ENCODE measurements at regions not wholly inside any gene's neighbourhood (a gene's known extent, or its start where the extent isn't known, plus 50 kb on each side); places are given as distances from the start of the nearest gene placed in this dataset.
"Not testable (repeated sequence)": the region's sequence is repeated elsewhere in the genome, so short reads cannot be mapped to it uniquely, and the experiment has no call there.

GRCh38 chr17:15847447-15848229 is 97.3 kb upstream of the ADORA2B start:
- H3K27me3 Mint-ChIP-seq; POLR2A ChIA-PET; H3K27ac Mint-ChIP-seq; H3K36me3 Mint-ChIP-seq (ENCODE audit: low read depth); DNase-seq; H3K9me3 Mint-ChIP-seq; H3K4me3 Mint-ChIP-seq; CTCF ChIA-PET; H3K4me1 Mint-ChIP-seq: not testable (repeated sequence)

GRCh38 chr17:15849054-15849453 is 95.9 kb upstream of the ADORA2B start:
- CTCF ChIA-PET; H3K9me3 Mint-ChIP-seq; H3K4me3 Mint-ChIP-seq; POLR2A ChIA-PET; H3K36me3 Mint-ChIP-seq (ENCODE audit: low read depth); H3K4me1 Mint-ChIP-seq; H3K27ac Mint-ChIP-seq; H3K27me3 Mint-ChIP-seq: not testable (repeated sequence)
- peak; percentile 69 for DNase-seq

DNA sequence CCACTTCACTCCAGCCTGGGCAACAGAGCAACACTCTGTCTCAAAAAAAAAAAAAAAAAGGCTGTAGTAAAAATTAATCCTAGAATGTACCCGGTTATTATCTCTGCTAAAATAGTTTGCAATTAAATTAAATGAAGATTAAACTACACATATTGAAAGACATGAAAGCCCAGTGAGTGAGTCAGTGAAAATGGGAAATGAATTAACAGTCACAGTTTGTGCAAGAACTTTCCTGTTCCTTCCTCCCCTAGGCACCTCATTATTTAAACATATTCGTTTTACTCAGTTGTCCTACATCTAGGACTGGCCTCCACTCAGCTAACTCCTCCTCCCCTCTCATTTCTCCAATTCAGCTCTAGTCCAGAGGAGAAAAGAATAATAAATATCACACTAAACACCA is 94.9 kb upstream of the ADORA2B start:
- H3K27me3 Mint-ChIP-seq; H3K4me3 Mint-ChIP-seq; POLR2A ChIA-PET; DNase-seq; H3K27ac Mint-ChIP-seq; H3K36me3 Mint-ChIP-seq (ENCODE audit: low read depth); H3K9me3 Mint-ChIP-seq; H3K4me1 Mint-ChIP-seq: not testable (repeated sequence)
- CTCF ChIA-PET: interaction anchor here (1.2 kb wide), 1 partner anchor 95 kb away, joined by 3 read pairs; the partner anchor contains the start of gene ADORA2B

DNA sequence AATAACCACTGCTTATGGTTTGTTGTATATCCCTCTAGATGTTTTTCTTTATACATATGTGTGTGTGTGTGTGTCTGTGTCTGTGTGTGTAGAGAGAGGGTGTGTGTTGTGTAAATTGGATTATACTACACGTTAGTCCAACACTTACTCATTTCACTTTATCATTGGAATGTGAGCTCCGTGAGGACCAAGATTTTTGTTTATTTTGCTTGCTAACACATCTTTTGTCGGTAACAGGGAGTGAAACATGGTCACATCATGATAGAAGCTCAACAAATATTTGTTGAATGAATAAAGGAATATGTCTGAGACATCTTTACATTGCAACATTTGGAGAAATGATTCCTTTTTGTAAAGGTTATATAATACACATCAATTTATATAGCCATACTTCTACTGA is 94.2 kb upstream of the ADORA2B start:
- H3K4me1 Mint-ChIP-seq; DNase-seq; H3K27ac Mint-ChIP-seq; H3K4me3 Mint-ChIP-seq; POLR2A ChIA-PET; H3K27me3 Mint-ChIP-seq; H3K36me3 Mint-ChIP-seq (ENCODE audit: low read depth); H3K9me3 Mint-ChIP-seq: not testable (repeated sequence)
- CTCF ChIA-PET: interaction anchor here (1.2 kb wide), 1 partner anchor 94 kb away, joined by 3 read pairs; the partner anchor contains the start of gene ADORA2B

DNA sequence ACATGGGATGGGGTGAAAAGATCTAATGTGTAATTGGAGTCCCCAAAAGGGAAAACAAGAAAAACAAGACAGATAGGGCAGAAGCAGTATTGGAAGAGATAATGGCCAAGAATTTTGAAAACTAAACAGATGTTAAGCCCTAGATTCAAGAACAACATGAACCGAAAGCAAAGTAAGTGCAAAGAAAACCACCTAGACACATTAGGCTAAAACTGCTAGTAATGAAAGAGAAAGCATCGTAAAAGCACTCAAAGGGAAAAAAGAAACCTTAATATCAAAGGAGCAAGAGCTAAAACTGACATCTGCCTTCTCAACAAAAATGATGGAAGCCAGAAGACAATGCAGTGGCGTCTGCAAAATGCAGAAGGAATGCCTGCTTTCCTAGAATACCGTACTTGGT is 92.1 kb upstream of the ADORA2B start:
- CTCF ChIA-PET; H3K36me3 Mint-ChIP-seq (ENCODE audit: low read depth); H3K4me3 Mint-ChIP-seq; H3K4me1 Mint-ChIP-seq; H3K27ac Mint-ChIP-seq; DNase-seq; H3K27me3 Mint-ChIP-seq; POLR2A ChIA-PET; H3K9me3 Mint-ChIP-seq: not testable (repeated sequence)

DNA sequence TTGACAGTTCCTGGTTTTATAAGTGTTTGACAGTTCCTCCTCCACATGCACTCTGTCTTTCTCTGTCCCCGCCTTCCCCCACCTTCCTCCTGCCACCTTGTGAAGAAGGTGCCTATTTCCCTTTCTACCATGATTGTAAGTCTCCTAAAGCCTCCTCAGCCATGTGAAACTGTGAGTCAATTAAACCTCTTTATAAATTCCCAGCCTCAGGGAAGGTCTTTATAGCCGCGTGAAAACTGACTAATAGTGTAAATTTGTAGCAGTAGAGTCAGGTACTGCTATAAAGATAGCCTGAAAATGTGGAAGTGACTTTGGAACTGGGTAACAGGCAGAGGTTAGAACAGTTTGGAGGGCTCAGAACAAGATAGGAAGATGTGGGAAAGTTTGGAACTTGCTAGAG is 88.7 kb upstream of the ADORA2B start:
- POLR2A ChIA-PET; H3K4me1 Mint-ChIP-seq; H3K9me3 Mint-ChIP-seq; H3K36me3 Mint-ChIP-seq (ENCODE audit: low read depth); H3K27ac Mint-ChIP-seq; CTCF ChIA-PET; H3K27me3 Mint-ChIP-seq; DNase-seq; H3K4me3 Mint-ChIP-seq: not testable (repeated sequence)

DNA sequence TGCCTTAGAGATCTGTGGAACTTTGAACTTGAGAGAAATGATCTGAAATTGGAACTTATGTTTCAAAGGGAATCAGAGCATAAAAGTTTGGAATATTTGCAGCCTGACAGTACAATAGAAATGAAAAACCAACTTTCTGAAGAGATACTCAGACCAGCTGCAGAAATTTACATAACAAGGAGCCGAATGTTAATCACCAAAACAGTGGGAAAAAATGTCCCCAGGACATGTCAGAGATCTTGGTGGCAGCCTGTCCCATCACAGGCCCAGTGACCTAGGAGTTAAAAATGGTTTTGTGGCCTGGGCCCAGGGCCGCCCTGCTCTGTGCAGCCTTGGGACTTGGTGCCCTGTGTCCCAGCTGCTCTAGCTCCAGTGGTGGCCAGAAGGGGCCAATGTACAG is 88.2 kb upstream of the ADORA2B start:
- H3K27ac Mint-ChIP-seq; H3K9me3 Mint-ChIP-seq; H3K4me3 Mint-ChIP-seq; H3K27me3 Mint-ChIP-seq; CTCF ChIA-PET; H3K36me3 Mint-ChIP-seq (ENCODE audit: low read depth); DNase-seq; POLR2A ChIA-PET; H3K4me1 Mint-ChIP-seq: not testable (repeated sequence)

DNA sequence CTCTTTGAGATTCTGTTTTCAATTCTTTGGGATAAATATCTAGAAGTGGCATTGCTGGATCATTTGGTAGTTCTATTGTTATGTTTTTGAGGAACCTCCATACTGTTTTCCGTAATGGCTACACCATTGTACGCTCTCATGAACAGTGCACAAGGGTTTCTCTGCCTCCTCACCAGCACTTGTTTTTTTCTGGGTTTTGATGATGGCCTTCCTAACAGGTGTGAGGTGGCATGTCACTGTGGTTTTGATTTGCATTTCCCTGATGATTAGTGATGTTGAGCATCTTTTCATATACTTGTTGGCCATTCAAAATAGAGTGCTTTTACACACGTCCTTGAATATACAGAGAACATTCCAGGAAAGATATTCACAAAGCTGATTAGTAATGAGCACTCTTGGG is 86.8 kb upstream of the ADORA2B start:
- H3K27ac Mint-ChIP-seq; POLR2A ChIA-PET; H3K4me3 Mint-ChIP-seq; DNase-seq; H3K36me3 Mint-ChIP-seq (ENCODE audit: low read depth); CTCF ChIA-PET; H3K27me3 Mint-ChIP-seq; H3K9me3 Mint-ChIP-seq; H3K4me1 Mint-ChIP-seq: not testable (repeated sequence)

- H3K9me3 Mint-ChIP-seq; H3K27me3 Mint-ChIP-seq; DNase-seq; H3K4me3 Mint-ChIP-seq; H3K27ac Mint-ChIP-seq; H3K4me1 Mint-ChIP-seq; H3K36me3 Mint-ChIP-seq (ENCODE audit: low read depth); POLR2A ChIA-PET: not testable (repeated sequence)
- CTCF ChIA-PET: interaction anchor here (0.6 kb wide), 1 partner anchor 138 kb away, joined by 3 read pairs; no protein-coding TSS in a partner anchor
Observed at GRCh38 chr17:15860774-15861173, 84.2 kb upstream of the ADORA2B start.

DNA sequence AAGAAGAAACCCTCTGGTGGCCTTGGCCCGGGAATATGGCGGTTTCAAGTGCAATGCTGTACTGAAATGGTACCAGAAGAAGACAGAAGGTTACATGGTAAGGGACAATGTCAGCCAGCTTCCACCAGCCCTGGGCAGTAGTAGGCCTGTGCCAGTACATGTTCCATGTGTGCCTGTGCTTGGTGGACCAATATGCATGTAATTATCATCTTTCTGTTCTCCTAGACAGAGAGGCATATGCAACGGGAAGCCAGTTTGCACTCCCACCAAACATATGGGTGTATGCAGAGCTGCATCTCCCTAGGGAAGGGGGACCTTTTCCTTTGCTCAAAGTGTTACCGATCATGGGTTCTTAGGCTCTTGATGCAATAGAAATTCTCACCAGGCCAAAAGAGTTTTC is 80.9 kb upstream of the ADORA2B start:
- DNase-seq, H3K9me3 Mint-ChIP-seq: not testable (repeated sequence)

GRCh38 chr17:15864472-15864871 is 80.5 kb upstream of the ADORA2B start:
- H3K4me3 Mint-ChIP-seq; H3K27ac Mint-ChIP-seq; H3K36me3 Mint-ChIP-seq (ENCODE audit: low read depth); H3K4me1 Mint-ChIP-seq; H3K9me3 Mint-ChIP-seq; POLR2A ChIA-PET; DNase-seq; CTCF ChIA-PET; H3K27me3 Mint-ChIP-seq: not testable (repeated sequence)

More for the DNA sequence above, 80.9 kb upstream of the ADORA2B start:
- H3K4me1 Mint-ChIP-seq; CTCF ChIA-PET; H3K27ac Mint-ChIP-seq; H3K27me3 Mint-ChIP-seq; H3K4me3 Mint-ChIP-seq; H3K36me3 Mint-ChIP-seq (ENCODE audit: low read depth); POLR2A ChIA-PET: not testable (repeated sequence)

- H3K4me3 Mint-ChIP-seq; H3K27ac Mint-ChIP-seq; DNase-seq; POLR2A ChIA-PET; H3K27me3 Mint-ChIP-seq; CTCF ChIA-PET; H3K9me3 Mint-ChIP-seq; H3K36me3 Mint-ChIP-seq (ENCODE audit: low read depth); H3K4me1 Mint-ChIP-seq: not testable (repeated sequence)
Observed at GRCh38 chr17:15866015-15866414, 78.9 kb upstream of the ADORA2B start.

DNA sequence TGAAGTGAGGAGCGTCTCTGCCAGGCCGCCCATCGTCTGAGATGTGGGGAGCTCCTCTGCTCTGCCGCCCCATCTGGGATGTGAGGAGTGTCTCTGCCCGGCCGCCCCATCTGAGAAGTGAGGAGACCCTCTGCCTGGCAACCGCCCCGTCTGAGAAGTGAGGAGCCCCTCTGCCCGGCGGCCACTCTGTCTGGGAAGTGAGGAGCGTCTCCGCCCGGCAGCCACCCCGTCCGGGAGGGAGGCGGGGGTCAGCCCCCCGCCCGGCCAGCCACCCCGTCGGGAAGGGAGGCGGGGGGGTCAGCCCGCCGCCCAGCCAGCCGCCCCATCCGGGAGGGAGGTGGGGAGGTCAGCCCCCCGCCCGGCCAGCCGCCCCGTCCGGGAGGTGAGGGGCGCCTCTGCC is 77.6 kb upstream of the ADORA2B start:
- H3K27me3 Mint-ChIP-seq; CTCF ChIA-PET; H3K9me3 Mint-ChIP-seq; H3K27ac Mint-ChIP-seq; H3K4me3 Mint-ChIP-seq; H3K4me1 Mint-ChIP-seq; H3K36me3 Mint-ChIP-seq (ENCODE audit: low read depth); DNase-seq; POLR2A ChIA-PET: not testable (repeated sequence)

DNA sequence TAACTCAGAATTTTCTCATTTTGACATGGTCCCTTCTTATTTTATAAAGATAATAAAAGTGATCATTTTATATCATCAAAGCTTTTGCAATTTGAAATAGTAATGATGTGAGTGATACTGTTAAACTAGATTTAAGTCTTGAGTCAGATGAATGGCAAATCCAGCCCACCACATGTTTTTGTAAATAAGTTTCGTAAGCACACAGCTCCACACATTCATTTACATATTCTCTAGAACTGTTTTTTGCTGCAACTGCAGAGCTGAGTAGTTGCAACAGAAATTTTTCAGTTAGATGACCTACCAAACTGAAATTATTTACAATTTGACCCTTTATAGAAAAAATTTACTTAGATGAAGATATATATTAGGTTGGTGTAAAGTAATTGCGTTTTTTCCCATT is 75.1 kb upstream of the ADORA2B start:
- H3K36me3 Mint-ChIP-seq (ENCODE audit: low read depth); H3K4me3 Mint-ChIP-seq; POLR2A ChIA-PET; H3K27ac Mint-ChIP-seq; H3K4me1 Mint-ChIP-seq; H3K9me3 Mint-ChIP-seq; DNase-seq; CTCF ChIA-PET: not testable (repeated sequence)
- H3K27me3 Mint-ChIP-seq: peaks cover 12% of the 10 kb centered on the region
